CD4-positive, alpha-beta T cell (primary cell): ENCODE measurements at regions not wholly inside any gene's neighbourhood (a gene's known extent, or its start where the extent isn't known, plus 50 kb on each side); places are given as distances from the start of the nearest gene placed in this dataset.
"Not testable (repeated sequence)": the region's sequence is repeated elsewhere in the genome, so short reads cannot be mapped to it uniquely, and the experiment has no call there.

Experiments used
- ATAC-seq: fragments of 200-7000 bp; cut with Tn5 transposase; one replicate; pipeline ENCODE4 v1.10.0; 2022; ENCODE audit warnings: mild to moderate bottlenecking; ENCODE audit not compliant: poor library complexity
- CTCF ChIA-PET: fragments of 350-600 bp; sonication (Branson Sonifier 250); formaldehyde crosslinking; loops from one replicate; lab custom pipeline; 2021; ENCODE audit warnings: antibody characterized with exemption, inconsistent platforms; lab: Charles Lee
- POLR2A ChIA-PET: fragments of 350-600 bp; sonication (Branson Sonifier 250); formaldehyde crosslinking; loops from one replicate; lab custom pipeline; 2021; ENCODE audit warnings: antibody characterized with exemption, inconsistent platforms; lab: Charles Lee
- DNase-seq, 14 experiments: peaks; one replicate each; pipeline ENCODE4 v3.0.0-alpha.2; 2013 to 2020; ENCODE audit warnings: mixed read lengths in 2 of 14
- H3K27ac ChIP-seq, 2 donors: one replicate each; pipeline versions ENCODE4 v1.5.1 to v1.7.0; 2013; ENCODE audit warnings: low read length in 2 of 2, low read depth in 1 of 2, mild to moderate bottlenecking in 1 of 2
- H3K27me3 ChIP-seq, 2 experiments: 1 replicate in 1 of 2; 2 replicates in 1 of 2; pipeline versions ENCODE4 v1.6.1 to v1.7.0; 2013; ENCODE audit warnings: low read length in 2 of 2, control low read depth in 1 of 2, mild to moderate bottlenecking in 1 of 2, moderate library complexity in 1 of 2; ENCODE audit not compliant: insufficient read depth in 2 of 2, control insufficient read depth in 1 of 2
- H3K36me3 ChIP-seq: one replicate; pipeline ENCODE4 v1.6.1; 2013; ENCODE audit warnings: low read length, control low read depth; ENCODE audit not compliant: insufficient read depth
- H3K4me1 ChIP-seq: one replicate; pipeline ENCODE4 v1.6.1; 2013; ENCODE audit warnings: low read length, control low read depth; ENCODE audit not compliant: insufficient read depth
- H3K4me3 ChIP-seq: one replicate; pipeline ENCODE4 v1.5.1; 2013; ENCODE audit warnings: mild to moderate bottlenecking, low read length, moderate library complexity
- H3K9me3 ChIP-seq, 2 experiments: 1 replicate in 1 of 2; 2 replicates in 1 of 2; pipeline versions ENCODE4 v1.6.1 to v1.7.0; 2013; ENCODE audit warnings: low read length in 2 of 2, mild to moderate bottlenecking in 2 of 2, control low read depth in 1 of 2, moderate library complexity in 1 of 2; ENCODE audit not compliant: control insufficient read depth in 1 of 2, insufficient read depth in 1 of 2
- H3K27ac Mint-ChIP-seq: one replicate; pipeline ENCODE4 v1.8.0; 2020; ENCODE audit warnings: mixed read lengths
- H3K27me3 Mint-ChIP-seq: one replicate; pipeline ENCODE4 v1.8.0; 2021; ENCODE audit warnings: mixed read lengths
- H3K36me3 Mint-ChIP-seq: one replicate; pipeline ENCODE4 v1.8.0; 2021; ENCODE audit warnings: low read depth, mixed read lengths
- H3K4me1 Mint-ChIP-seq: one replicate; pipeline ENCODE4 v1.8.0; 2021; ENCODE audit warnings: low read depth, mixed read lengths
- H3K4me3 Mint-ChIP-seq: one replicate; pipeline ENCODE4 v1.8.0; 2020; ENCODE audit warnings: mild to moderate bottlenecking, mixed read lengths
- H3K9me3 Mint-ChIP-seq: one replicate; pipeline ENCODE4 v1.8.0; 2020; ENCODE audit warnings: mixed read lengths
- intact Hi-C, 2 experiments: fragments of 100-400 bp; cut with DNase I in 1 of 2; cut with micrococcal nuclease in 1 of 2; formaldehyde crosslinking; loops; one replicate each; pipeline versions ENCODE4 v1.15.1 to v1.9.0; 2023 to 2025; cut with DNase I, micrococcal nuclease
- TF ChIP-seq, protein P1 (sequence below): fragments of 200-600 bp; IDR thresholded peaks from one replicate; pipeline ENCODE4 v1.8.0; 2022; ENCODE audit warnings: antibody characterized with exemption, mild to moderate bottlenecking

DNA sequence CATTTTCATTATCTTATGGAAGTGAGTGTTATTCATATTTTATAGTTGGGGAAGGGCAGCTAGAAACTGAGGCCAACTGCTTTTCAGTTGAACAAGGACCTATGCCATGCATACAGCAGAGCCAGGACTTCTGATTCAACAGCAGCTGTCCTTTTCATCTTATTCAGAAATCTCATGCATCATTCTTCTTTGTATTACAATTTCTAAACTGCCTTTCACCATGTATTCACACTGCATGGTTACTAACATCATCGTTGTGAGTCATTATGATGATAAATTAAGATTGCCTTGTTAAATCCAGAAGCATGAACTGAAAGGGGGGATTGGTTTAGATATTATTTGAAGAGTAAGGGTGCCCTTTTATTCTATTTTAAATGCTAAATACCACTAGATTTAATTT is 1470.1 kb upstream of the GOT2 start:
- TF ChIP-seq, protein P1, sequence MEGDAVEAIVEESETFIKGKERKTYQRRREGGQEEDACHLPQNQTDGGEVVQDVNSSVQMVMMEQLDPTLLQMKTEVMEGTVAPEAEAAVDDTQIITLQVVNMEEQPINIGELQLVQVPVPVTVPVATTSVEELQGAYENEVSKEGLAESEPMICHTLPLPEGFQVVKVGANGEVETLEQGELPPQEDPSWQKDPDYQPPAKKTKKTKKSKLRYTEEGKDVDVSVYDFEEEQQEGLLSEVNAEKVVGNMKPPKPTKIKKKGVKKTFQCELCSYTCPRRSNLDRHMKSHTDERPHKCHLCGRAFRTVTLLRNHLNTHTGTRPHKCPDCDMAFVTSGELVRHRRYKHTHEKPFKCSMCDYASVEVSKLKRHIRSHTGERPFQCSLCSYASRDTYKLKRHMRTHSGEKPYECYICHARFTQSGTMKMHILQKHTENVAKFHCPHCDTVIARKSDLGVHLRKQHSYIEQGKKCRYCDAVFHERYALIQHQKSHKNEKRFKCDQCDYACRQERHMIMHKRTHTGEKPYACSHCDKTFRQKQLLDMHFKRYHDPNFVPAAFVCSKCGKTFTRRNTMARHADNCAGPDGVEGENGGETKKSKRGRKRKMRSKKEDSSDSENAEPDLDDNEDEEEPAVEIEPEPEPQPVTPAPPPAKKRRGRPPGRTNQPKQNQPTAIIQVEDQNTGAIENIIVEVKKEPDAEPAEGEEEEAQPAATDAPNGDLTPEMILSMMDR: no peak
- no peak overlapping the region for H3K27ac Mint-ChIP-seq
- Histone ChIP-seq H3K27me3 (no peaks in the 10 kb centered on the region), H3K27ac (no peak overlapping the region), H3K4me3 (no peak overlapping the region), H3K4me1 (no peaks in the 10 kb centered on the region), H3K36me3 (no peaks in the 10 kb centered on the region), H3K9me3 (peaks cover 0 to 13% of the 10 kb centered on the region in 2 experiments)
- no peaks in the 10 kb centered on the region for H3K27me3 Mint-ChIP-seq
- ChIA-PET CTCF (no interaction called here), POLR2A (no interaction called here)
- ATAC-seq: no peak
- peaks cover 10% of the 10 kb centered on the region for H3K9me3 Mint-ChIP-seq
- H3K4me1 Mint-ChIP-seq: no peaks in the 10 kb centered on the region
- no peak for DNase-seq
- intact Hi-C loops: no loop called here
- H3K36me3 Mint-ChIP-seq: no peaks in the 10 kb centered on the region
- H3K4me3 Mint-ChIP-seq: no peak overlapping the region

DNA sequence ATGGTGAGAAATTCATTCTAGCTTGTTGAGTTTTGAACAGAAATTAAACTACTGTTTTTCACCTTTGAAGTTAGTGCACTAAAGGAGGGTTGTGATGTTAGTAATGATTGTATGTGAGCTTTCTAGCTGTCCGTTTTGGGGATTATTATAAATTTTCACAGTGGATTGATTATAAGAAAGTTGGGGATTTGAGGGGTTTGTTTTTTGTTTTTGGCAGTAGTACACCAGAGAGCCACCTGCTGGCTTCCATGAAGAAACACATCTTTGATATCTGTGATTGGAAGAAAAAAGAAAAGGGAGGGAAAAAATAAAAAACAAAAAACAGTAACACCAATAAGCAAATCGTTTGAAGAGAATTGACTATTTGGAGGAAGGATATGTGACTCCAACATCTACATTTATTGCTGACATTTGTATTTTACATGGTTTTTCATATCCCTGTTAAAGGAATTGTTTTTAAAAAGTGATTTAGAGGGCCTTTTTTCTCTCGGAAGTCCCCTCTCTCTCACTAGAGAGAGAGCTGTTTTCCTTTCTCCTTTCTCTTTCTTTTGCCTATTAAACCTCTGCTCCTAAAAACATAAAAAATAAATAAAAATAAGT is 1469.5 kb upstream of the GOT2 start:
- no peak for ATAC-seq
- no peak for DNase-seq
- no peaks in the 10 kb centered on the region for H3K27me3 Mint-ChIP-seq
- CTCF ChIA-PET: no interaction called here
- H3K36me3 ChIP-seq: no peaks in the 10 kb centered on the region
- intact Hi-C loops: no loop called here
- peaks cover 10% of the 10 kb centered on the region for H3K9me3 Mint-ChIP-seq
- TF ChIP-seq, protein P1: no peak
- H3K4me3 ChIP-seq: no peak overlapping the region
- no peak overlapping the region for H3K4me3 Mint-ChIP-seq
- no peaks in the 10 kb centered on the region for H3K27me3 ChIP-seq
- H3K27ac Mint-ChIP-seq: no peak overlapping the region
- no peak overlapping the region for H3K27ac ChIP-seq
- H3K36me3 Mint-ChIP-seq: no peaks in the 10 kb centered on the region
- H3K4me1 ChIP-seq: no peaks in the 10 kb centered on the region
- H3K9me3 ChIP-seq: peaks cover 0 to 11% of the 10 kb centered on the region in 2 experiments
- H3K4me1 Mint-ChIP-seq: no peaks in the 10 kb centered on the region
- POLR2A ChIA-PET: no interaction called here

DNA sequence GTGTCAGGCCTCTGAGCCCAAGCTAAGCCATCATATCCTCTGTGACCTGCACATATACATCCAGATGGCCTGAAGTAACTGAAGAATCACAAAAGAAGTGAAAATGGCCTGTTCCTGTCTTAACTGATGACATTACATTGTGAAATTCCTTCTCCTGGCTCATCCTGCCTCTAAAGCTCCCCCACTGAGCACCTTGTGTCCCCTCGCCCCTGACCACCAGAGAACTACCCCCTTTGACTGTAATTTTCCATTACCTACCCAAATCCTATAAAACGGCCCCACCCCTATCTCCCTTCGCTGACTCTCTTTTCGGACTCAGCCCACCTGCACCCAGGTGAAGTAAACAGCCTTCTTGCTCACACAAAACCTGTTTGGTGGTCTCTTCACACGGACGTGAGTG is 1466.6 kb upstream of the GOT2 start:
- ATAC-seq, H3K27me3 Mint-ChIP-seq, CTCF ChIA-PET, H3K4me1 ChIP-seq, H3K4me1 Mint-ChIP-seq, H3K27ac Mint-ChIP-seq, intact Hi-C loops, H3K27ac ChIP-seq, H3K27me3 ChIP-seq, H3K4me3 Mint-ChIP-seq, H3K36me3 ChIP-seq, H3K4me3 ChIP-seq, H3K36me3 Mint-ChIP-seq, POLR2A ChIA-PET, H3K9me3 Mint-ChIP-seq, DNase-seq: not testable (repeated sequence)
- peaks cover 0 to 11% of the 10 kb centered on the region in 2 experiments for H3K9me3 ChIP-seq

DNA sequence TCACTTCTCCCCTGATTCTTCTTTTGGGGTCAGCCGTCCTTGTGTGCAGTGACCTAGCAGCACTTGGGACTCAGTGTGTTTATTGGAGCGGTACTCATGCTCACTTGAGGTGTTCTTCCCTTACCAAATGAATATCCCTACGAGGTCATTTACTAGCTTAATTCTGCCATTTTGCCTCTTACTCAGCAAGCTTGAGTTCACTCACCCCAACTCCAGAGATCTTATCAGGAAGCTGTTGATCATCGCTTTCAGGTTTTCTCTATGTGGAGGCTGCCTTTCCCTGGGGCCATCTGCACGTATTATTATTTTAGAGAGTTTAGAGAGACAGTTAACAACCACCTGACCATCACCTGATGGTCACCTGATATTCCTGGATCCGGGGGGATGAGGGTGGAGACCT is 1466.0 kb upstream of the GOT2 start:
- no peaks in the 10 kb centered on the region for H3K27me3 ChIP-seq
- intact Hi-C loops: no loop called here

More for the DNA sequence above, 1466.0 kb upstream of the GOT2 start:
- ATAC-seq (no peak), DNase-seq (no peak)
- H3K27me3 Mint-ChIP-seq: no peaks in the 10 kb centered on the region
- Histone ChIP-seq H3K4me3 (no peak overlapping the region), H3K27ac (no peak overlapping the region), H3K4me1 (no peaks in the 10 kb centered on the region), H3K36me3 (no peaks in the 10 kb centered on the region), H3K9me3 (peaks cover 0 to 11% of the 10 kb centered on the region in 2 experiments)
- TF ChIP-seq, protein P1: no peak
- peaks cover 7% of the 10 kb centered on the region for H3K9me3 Mint-ChIP-seq
- POLR2A ChIA-PET: no interaction called here
- H3K4me3 Mint-ChIP-seq: no peak overlapping the region
- no peaks in the 10 kb centered on the region for H3K4me1 Mint-ChIP-seq
- no peak overlapping the region for H3K27ac Mint-ChIP-seq
- CTCF ChIA-PET: no interaction called here
- H3K36me3 Mint-ChIP-seq: no peaks in the 10 kb centered on the region
